ENCODE measurements at regions not wholly inside any gene's neighbourhood (a gene's known extent, or its start where the extent isn't known, plus 50 kb on each side); places are given as distances from the start of the nearest gene placed in this dataset.

DNA sequence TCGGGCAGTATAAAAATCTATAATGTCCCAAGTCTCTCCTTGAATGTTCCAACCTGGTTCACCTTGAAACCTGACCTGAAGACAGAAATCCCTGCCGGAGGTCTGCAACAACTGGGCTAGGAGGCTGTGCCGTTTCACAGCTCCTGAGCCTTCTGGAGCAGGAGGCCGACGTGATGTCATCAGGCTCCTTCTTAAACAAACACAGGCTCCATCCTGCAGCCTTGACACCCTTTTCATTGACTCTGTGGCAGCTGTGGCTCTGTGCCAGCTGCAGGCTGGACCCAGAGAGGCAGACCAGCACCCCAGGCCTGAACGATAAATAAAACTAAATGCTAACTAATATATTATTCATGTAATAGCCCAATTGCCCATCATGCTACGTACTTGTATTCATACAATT lies 483.9 kb downstream of the CD83 start:
- DNase-seq (no peak), ATAC-seq (ENCODE audit: low FRiP score in 2 of 2) (no peak)
- no peaks in the 10 kb centered on the region for H3K4me1 ChIP-seq
- WGBS, 2 donors: 64 to 69% methylated on average over 3 to 7 of the region's 7 CpGs
- no peak overlapping the region for H3K4me3 ChIP-seq
- no peaks in the 10 kb centered on the region for H3K27me3 ChIP-seq
- H3K9me3 ChIP-seq: no peaks in the 10 kb centered on the region
- no peak overlapping the region for H3K27ac ChIP-seq
- no peaks in the 10 kb centered on the region for H3K36me3 ChIP-seq
- TF ChIP-seq, protein P1, sequence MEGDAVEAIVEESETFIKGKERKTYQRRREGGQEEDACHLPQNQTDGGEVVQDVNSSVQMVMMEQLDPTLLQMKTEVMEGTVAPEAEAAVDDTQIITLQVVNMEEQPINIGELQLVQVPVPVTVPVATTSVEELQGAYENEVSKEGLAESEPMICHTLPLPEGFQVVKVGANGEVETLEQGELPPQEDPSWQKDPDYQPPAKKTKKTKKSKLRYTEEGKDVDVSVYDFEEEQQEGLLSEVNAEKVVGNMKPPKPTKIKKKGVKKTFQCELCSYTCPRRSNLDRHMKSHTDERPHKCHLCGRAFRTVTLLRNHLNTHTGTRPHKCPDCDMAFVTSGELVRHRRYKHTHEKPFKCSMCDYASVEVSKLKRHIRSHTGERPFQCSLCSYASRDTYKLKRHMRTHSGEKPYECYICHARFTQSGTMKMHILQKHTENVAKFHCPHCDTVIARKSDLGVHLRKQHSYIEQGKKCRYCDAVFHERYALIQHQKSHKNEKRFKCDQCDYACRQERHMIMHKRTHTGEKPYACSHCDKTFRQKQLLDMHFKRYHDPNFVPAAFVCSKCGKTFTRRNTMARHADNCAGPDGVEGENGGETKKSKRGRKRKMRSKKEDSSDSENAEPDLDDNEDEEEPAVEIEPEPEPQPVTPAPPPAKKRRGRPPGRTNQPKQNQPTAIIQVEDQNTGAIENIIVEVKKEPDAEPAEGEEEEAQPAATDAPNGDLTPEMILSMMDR (IDR thresholded peaks at IDR 0.05): no peak
- TF ChIP-seq POLR2AphosphoS5 (IDR thresholded peaks at IDR 0.05): no peak
- no peak for TF ChIP-seq POLR2A (IDR thresholded peaks at IDR 0.05)
- no peak for TF ChIP-seq EP300 (IDR thresholded peaks at IDR 0.05)

DNA sequence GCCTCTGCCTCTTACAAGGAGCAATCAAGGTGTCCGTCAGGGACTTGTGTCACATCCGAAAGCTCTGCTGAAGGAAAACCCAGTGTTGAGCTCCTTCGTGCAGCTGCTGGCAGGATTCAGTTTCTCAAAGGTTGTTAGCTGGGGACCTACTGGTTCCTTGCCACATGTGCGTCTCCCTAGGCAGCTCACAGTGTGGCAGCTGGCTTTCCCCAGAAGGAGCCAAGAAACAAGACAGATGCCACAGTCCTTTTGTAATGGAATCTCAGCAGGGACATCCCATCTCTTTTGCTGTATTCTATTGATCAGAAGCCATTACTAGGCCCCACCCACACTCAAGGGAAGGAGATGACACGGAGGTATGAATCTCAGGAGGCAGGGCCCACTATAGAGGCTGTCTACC lies 488.8 kb downstream of the CD83 start:
- DNase-seq (no peak), ATAC-seq (ENCODE audit: low FRiP score in 2 of 2) (no peak)
- H3K36me3 ChIP-seq: no peaks in the 10 kb centered on the region
- WGBS, 2 donors: 92 to 93% methylated on average over 5 of the region's 5 CpGs
- no peaks in the 10 kb centered on the region for H3K27me3 ChIP-seq
- TF ChIP-seq EP300 (IDR thresholded peaks at IDR 0.05): no peak
- TF ChIP-seq POLR2A (IDR thresholded peaks at IDR 0.05): no peak
- TF ChIP-seq, protein P1 (IDR thresholded peaks at IDR 0.05): no peak
- no peak for TF ChIP-seq POLR2AphosphoS5 (IDR thresholded peaks at IDR 0.05)
- H3K9me3 ChIP-seq: no peaks in the 10 kb centered on the region
- H3K4me3 ChIP-seq: no peak overlapping the region
- H3K4me1 ChIP-seq: no peaks in the 10 kb centered on the region
- no peak overlapping the region for H3K27ac ChIP-seq

DNA sequence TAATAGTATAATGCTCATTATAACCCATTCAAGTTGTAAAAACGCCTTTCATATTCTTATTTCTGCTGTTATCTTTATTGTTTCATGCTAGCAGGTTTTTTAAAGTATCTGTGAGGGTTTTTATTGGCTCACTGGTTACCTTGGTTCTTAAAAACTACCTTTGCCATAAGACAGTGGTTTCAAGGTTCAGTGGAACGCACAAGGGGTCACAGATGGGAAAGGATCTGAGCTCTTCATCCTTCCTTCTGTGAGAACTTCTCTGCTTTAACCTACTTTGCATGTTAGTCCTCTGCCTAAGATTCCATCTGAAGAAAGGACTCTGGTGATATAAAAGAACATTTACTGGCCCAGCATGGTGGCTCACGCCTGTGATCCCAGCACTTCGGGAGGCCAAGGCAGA lies 492.6 kb downstream of the CD83 start:
- Histone ChIP-seq H3K27ac (no peak overlapping the region), H3K36me3 (no peaks in the 10 kb centered on the region), H3K9me3 (no peaks in the 10 kb centered on the region), H3K27me3 (no peaks in the 10 kb centered on the region), H3K4me1 (no peaks in the 10 kb centered on the region), H3K4me3 (no peak overlapping the region)
- no peak for DNase-seq
- no peak for ATAC-seq (ENCODE audit: low FRiP score in 2 of 2)
- WGBS, 2 donors: 89 to 97% methylated on average over 4 of the region's 4 CpGs
- TF ChIP-seq POLR2A (IDR thresholded peaks at IDR 0.05) (no peak), EP300 (IDR thresholded peaks at IDR 0.05) (no peak), POLR2AphosphoS5 (IDR thresholded peaks at IDR 0.05) (no peak)
- TF ChIP-seq, protein P1 (IDR thresholded peaks at IDR 0.05): no peak

DNA sequence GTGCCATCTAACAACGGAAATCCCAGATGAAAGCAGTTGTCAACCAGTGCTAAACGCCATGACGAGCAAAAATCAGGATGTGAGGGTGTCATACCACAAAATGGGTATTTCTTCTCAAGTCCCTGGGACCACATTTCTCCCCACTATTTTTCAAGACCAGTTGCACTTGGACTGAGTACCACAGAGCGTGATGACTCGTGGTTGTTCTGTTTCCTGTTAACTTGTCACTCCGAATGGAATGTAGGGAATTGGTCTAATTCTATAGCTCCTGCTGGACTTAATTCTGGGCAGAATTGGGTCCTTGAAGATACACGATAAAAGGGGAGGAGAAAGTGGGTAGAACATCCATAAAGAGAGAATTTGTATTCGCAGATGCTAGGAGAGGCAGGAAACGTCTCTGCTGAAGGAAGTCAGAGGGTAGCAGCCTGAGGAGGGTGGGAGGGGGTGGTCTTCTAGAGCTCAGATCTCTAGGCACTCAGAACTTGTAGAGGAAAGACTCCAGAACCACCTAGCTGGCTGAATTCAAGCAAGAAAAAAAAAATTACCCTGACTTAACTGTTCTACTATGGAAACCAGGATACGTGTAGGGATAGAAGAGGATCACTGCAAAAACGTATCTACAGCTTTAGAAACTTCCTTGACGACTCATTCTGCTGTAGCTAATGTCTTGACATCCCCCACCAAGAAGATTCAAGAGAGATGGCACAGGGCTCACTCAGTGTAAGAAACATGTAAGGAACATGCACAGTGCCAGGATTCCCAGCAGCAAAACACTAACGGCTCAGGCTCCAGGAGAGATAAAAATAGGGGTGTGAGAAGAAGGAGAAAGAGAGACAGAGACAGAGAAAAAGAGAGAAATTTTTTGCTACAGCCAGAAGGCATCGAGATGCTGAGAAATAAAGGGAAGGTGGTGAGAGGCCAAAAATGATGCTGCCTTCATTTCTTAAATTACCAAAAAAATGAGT lies 494.7 kb downstream of the CD83 start:
- DNase-seq (no peak), ATAC-seq (ENCODE audit: low FRiP score in 2 of 2) (no peak)
- 67 to 68% methylated on average over 14 of the region's 14 CpGs for WGBS, 2 donors

More for the DNA sequence above, 494.7 kb downstream of the CD83 start:
- Histone ChIP-seq H3K9me3 (peaks cover 0 to 8% (median 1%) of the 10 kb centered on the region in 4 donors), H3K27me3 (no peaks in the 10 kb centered on the region), H3K4me3 (no peak overlapping the region), H3K27ac (no peak overlapping the region), H3K4me1 (no peaks in the 10 kb centered on the region), H3K36me3 (no peaks in the 10 kb centered on the region)
- TF ChIP-seq, protein P1 (IDR thresholded peaks at IDR 0.05): no peak
- no peak for TF ChIP-seq EP300 (IDR thresholded peaks at IDR 0.05)

All from upper lobe of left lung (tissue), 6 donors.